H9 (cell line): ENCODE measurements at regions not wholly inside any gene's neighbourhood (a gene's known extent, or its start where the extent isn't known, plus 50 kb on each side); places are given as distances from the start of the nearest gene placed in this dataset.

Source experiments
- DNase-seq: peaks from one replicate; pipeline ENCODE4 v3.0.0-alpha.2; 2017
- H2AFZ ChIP-seq: one replicate; pipeline ENCODE4 v1.6.1; 2013; ENCODE audit warnings: mild to moderate bottlenecking, low read length, control low read depth, moderate library complexity
- H2AK5ac ChIP-seq: 2 replicates; pipeline ENCODE4 v1.6.1; 2013; ENCODE audit warnings: low read length, control low read depth, mixed read lengths; ENCODE audit not compliant: insufficient read length
- H2BK120ac ChIP-seq: one replicate; pipeline ENCODE4 v1.6.1; 2013; ENCODE audit warnings: low read depth, mild to moderate bottlenecking, low read length, control low read depth, inconsistent platforms; ENCODE audit not compliant: poor library complexity, severe bottlenecking
- H2BK12ac ChIP-seq: 2 replicates; pipeline ENCODE4 v1.6.1; 2013; ENCODE audit warnings: low read length, control low read depth, mixed read lengths, low read depth; ENCODE audit not compliant: insufficient read length
- H2BK15ac ChIP-seq: 2 replicates; pipeline ENCODE4 v1.6.1; 2013; ENCODE audit warnings: low read depth, low read length, control low read depth
- H2BK20ac ChIP-seq: one replicate; pipeline ENCODE4 v1.6.1; 2013; ENCODE audit warnings: low read depth, mild to moderate bottlenecking, low read length, control low read depth, inconsistent platforms; ENCODE audit not compliant: poor library complexity, severe bottlenecking
- H2BK5ac ChIP-seq: 2 replicates; pipeline ENCODE4 v1.6.1; 2013; ENCODE audit warnings: low read length, control low read depth, mixed read lengths; ENCODE audit not compliant: insufficient read length
- H3K14ac ChIP-seq: 2 replicates; pipeline ENCODE4 v1.6.1; 2013; ENCODE audit warnings: low read length, control low read depth; ENCODE audit not compliant: insufficient read depth
- H3K18ac ChIP-seq: 2 replicates; pipeline ENCODE4 v1.6.1; 2013; ENCODE audit warnings: low read depth, mild to moderate bottlenecking, mixed read lengths, low read length, control low read depth; ENCODE audit not compliant: insufficient read length
- H3K23ac ChIP-seq: 2 replicates; pipeline ENCODE4 v1.6.1; 2013; ENCODE audit warnings: low read length, control low read depth, mixed read lengths, low read depth; ENCODE audit not compliant: insufficient read length
- H3K23me2 ChIP-seq: 2 replicates; pipeline ENCODE4 v1.6.1; 2013; ENCODE audit warnings: low read depth, mild to moderate bottlenecking, mixed read lengths, low read length, control low read depth; ENCODE audit not compliant: insufficient read length, poor library complexity, severe bottlenecking
- H3K27ac ChIP-seq: 2 replicates; pipeline ENCODE4 v1.5.1; 2013; ENCODE audit warnings: low read length, control low read depth, mixed read lengths, low read depth; ENCODE audit not compliant: insufficient read length
- H3K27me3 ChIP-seq: 2 replicates; pipeline ENCODE4 v1.6.1; 2013; ENCODE audit warnings: low read length, control low read depth, inconsistent platforms; ENCODE audit not compliant: insufficient read depth
- H3K4ac ChIP-seq: 2 replicates; pipeline ENCODE4 v1.6.1; 2013; ENCODE audit warnings: low read depth, mild to moderate bottlenecking, control low read depth, inconsistent platforms, low read length, moderate library complexity
- H3K4me1 ChIP-seq: 2 replicates; pipeline ENCODE4 v1.6.1; 2013; ENCODE audit warnings: low read length, control low read depth, inconsistent platforms; ENCODE audit not compliant: insufficient read depth
- H3K4me2 ChIP-seq: 2 replicates; pipeline ENCODE4 v1.6.1; 2013; ENCODE audit warnings: low read length, control low read depth, mixed read lengths; ENCODE audit not compliant: insufficient read length, insufficient read depth
- H3K56ac ChIP-seq: 2 replicates; pipeline ENCODE4 v1.6.1; 2013; ENCODE audit warnings: low read depth, mild to moderate bottlenecking, mixed read lengths, low read length, control low read depth; ENCODE audit not compliant: insufficient read length
- H3K79me1 ChIP-seq: 2 replicates; pipeline ENCODE4 v1.6.1; 2013; ENCODE audit warnings: low read depth, mild to moderate bottlenecking, moderate library complexity, low read length, control low read depth, inconsistent platforms; ENCODE audit not compliant: insufficient read depth, poor library complexity, severe bottlenecking
- H3K79me2 ChIP-seq: 2 replicates; pipeline ENCODE4 v1.6.1; 2013; ENCODE audit warnings: low read length, control low read depth, inconsistent platforms; ENCODE audit not compliant: insufficient read depth
- H3K9ac ChIP-seq: 2 replicates; pipeline ENCODE4 v1.6.1; 2013; ENCODE audit warnings: low read length, control low read depth, mixed read lengths; ENCODE audit not compliant: insufficient read length; ENCODE audit errors: extremely low read depth
- H3K9me3 ChIP-seq: one replicate; pipeline ENCODE4 v1.6.1; 2013; ENCODE audit warnings: low read depth, low read length, inconsistent platforms; ENCODE audit not compliant: control insufficient read depth
- H3T11ph ChIP-seq: one replicate; pipeline ENCODE4 v1.6.1; 2013; ENCODE audit warnings: mild to moderate bottlenecking, low read length, control low read depth, inconsistent platforms
- H4K20me1 ChIP-seq: one replicate; pipeline ENCODE4 v1.6.1; 2013; ENCODE audit not compliant: control insufficient read depth, insufficient read length, insufficient read depth
- H4K5ac ChIP-seq: 2 replicates; pipeline ENCODE4 v1.6.1; 2013; ENCODE audit warnings: low read depth, mild to moderate bottlenecking, mixed read lengths, low read length, control low read depth; ENCODE audit not compliant: insufficient read length
- H4K8ac ChIP-seq: replicated peaks from 2 replicates; pipeline ENCODE4 v1.6.1; 2013; ENCODE audit warnings: low read length, control low read depth, mixed read lengths, low read depth; ENCODE audit not compliant: insufficient read length
- H4K91ac ChIP-seq: 2 replicates; pipeline ENCODE4 v1.6.1; 2013; ENCODE audit warnings: low read depth, mild to moderate bottlenecking, moderate library complexity, mixed read lengths, low read length, control low read depth; ENCODE audit not compliant: insufficient read length
- H3K27ac Mint-ChIP-seq, 3 experiments: 2 replicates in 2 of 3; 3 replicates in 1 of 3; pipeline ENCODE4 v1.8.0; 2020 to 2021; ENCODE audit warnings: mixed read lengths in 3 of 3, mild to moderate bottlenecking in 1 of 3, moderate library complexity in 1 of 3
- H3K27me3 Mint-ChIP-seq: 2 replicates; pipeline ENCODE4 v1.8.0; 2021; ENCODE audit warnings: low read depth, mild to moderate bottlenecking, moderate library complexity, mixed read lengths
- H3K36me3 Mint-ChIP-seq, 3 experiments: 2 replicates in 2 of 3; 3 replicates in 1 of 3; pipeline ENCODE4 v1.8.0; 2020 to 2021; ENCODE audit warnings: low read depth in 3 of 3, mixed read lengths in 3 of 3; ENCODE audit not compliant: insufficient read depth in 1 of 3
- H3K4me1 Mint-ChIP-seq, 2 experiments: 2 replicates each; pipeline ENCODE4 v1.8.0; 2020; ENCODE audit warnings: mixed read lengths in 2 of 2
- H3K4me3 Mint-ChIP-seq, 2 experiments: 2 replicates in 1 of 2; 3 replicates in 1 of 2; pipeline ENCODE4 v1.8.0; 2020 to 2021; ENCODE audit warnings: mild to moderate bottlenecking in 2 of 2, mixed read lengths in 2 of 2, moderate library complexity in 1 of 2
- H3K9me3 Mint-ChIP-seq, 2 experiments: 2 replicates in 1 of 2; 3 replicates in 1 of 2; pipeline ENCODE4 v1.8.0; 2020; ENCODE audit warnings: mild to moderate bottlenecking in 2 of 2, mixed read lengths in 2 of 2, moderate library complexity in 1 of 2
- CTCF ChIP-seq: fragments of 200-600 bp; sonication (generic); conservative IDR thresholded peaks from 3 replicates; pipeline ENCODE4 v1.8.0; 2021; ENCODE audit warnings: antibody characterized with exemption, mild to moderate bottlenecking
- WGBS: extraction: QIAGEN DNeasy Blood & Tissue Kit; methylation state at CpG from one replicate; pipeline ENCODE4 v1.1.7; 2013; ENCODE audit warnings: missing lambda C conversion rate, low lambda C conversion rate, mixed read lengths; ENCODE audit not compliant: insufficient read length; ENCODE audit errors: extremely low coverage; 5-methylcytosine and 5-hydroxymethylcytosine counted together

- H2AFZ ChIP-seq: no peak overlapping the region
- H3K27ac ChIP-seq: no peak overlapping the region
- H3K9ac ChIP-seq: no peak overlapping the region
- no peak overlapping the region for H2BK12ac ChIP-seq
- no peaks in the 10 kb centered on the region for H3K4me1 ChIP-seq
- H3K79me2 ChIP-seq: no peaks in the 10 kb centered on the region
- no peak for TF ChIP-seq CTCF
- no peak overlapping the region for H3K23ac ChIP-seq
- no peaks in the 10 kb centered on the region for H3K9me3 ChIP-seq
- peaks cover 1% of the 10 kb centered on the region for H3K27me3 Mint-ChIP-seq
- H3K27ac Mint-ChIP-seq: no peak overlapping the region
- WGBS: no CpG with 5 or more reads among the region's 3 CpGs
- no peak for DNase-seq
- H4K91ac ChIP-seq: no peak overlapping the region
- no peaks in the 10 kb centered on the region for H3K27me3 ChIP-seq
- H2BK20ac ChIP-seq: no peak overlapping the region
- H2BK5ac ChIP-seq: no peak overlapping the region
- 0 out of 7 replicates have a peak, but pooled peaks cover 0 to 2% (median 0%) of the 10 kb centered on the region in 3 experiments for H3K36me3 Mint-ChIP-seq
- H3K4me2 ChIP-seq: no peak overlapping the region
- H3K18ac ChIP-seq: no peak overlapping the region
- H4K5ac ChIP-seq: no peak overlapping the region
- no peak overlapping the region for H2AK5ac ChIP-seq
- H3K14ac ChIP-seq: no peak overlapping the region
- peaks cover 0 to 4% of the 10 kb centered on the region in 2 experiments; a peak in 1 of 5 replicates for H3K9me3 Mint-ChIP-seq
- H2BK15ac ChIP-seq: no peak overlapping the region
- no peaks in the 10 kb centered on the region for H3K79me1 ChIP-seq
- H4K8ac ChIP-seq: no peak overlapping the region
- peaks cover 16 to 19% of the 10 kb centered on the region in 2 experiments for H3K4me1 Mint-ChIP-seq
- H3K4ac ChIP-seq: no peak overlapping the region
- H3K4me3 Mint-ChIP-seq: no peak overlapping the region
- H3K23me2 ChIP-seq: no peaks in the 10 kb centered on the region
- H3T11ph ChIP-seq: no peak overlapping the region
- H2BK120ac ChIP-seq: no peak overlapping the region
- H4K20me1 ChIP-seq: no peaks in the 10 kb centered on the region
- H3K56ac ChIP-seq: no peak overlapping the region
These were observed 355.9 kb upstream of the FZD8 start for GRCh38 chr10:35998026-35998425.
